Cardiac fibroblast (primary cell): ENCODE measurements at regions not wholly inside any gene's neighbourhood (a gene's known extent, or its start where the extent isn't known, plus 50 kb on each side); places are given as distances from the start of the nearest gene placed in this dataset.

Experiments used
- DNase-seq, 2 donors: peaks; one replicate each; pipeline versions ENCODE4 v3.0.0 to v3.0.0-alpha.2; 2010; ENCODE audit warnings: low read depth in 2 of 2
- H3K4me3 ChIP-seq, 2 donors: replicated peaks in 1 of 2; 1 replicate in 1 of 2; 2 replicates in 1 of 2; pipeline ENCODE4 v1.5.1; 2011; ENCODE audit warnings: low read depth in 2 of 2, low read length in 2 of 2, mild to moderate bottlenecking in 2 of 2, moderate library complexity in 1 of 2
- TF ChIP-seq, protein P1 (sequence below): IDR thresholded peaks from one replicate; pipeline ENCODE4 v1.5.1; 2011; ENCODE audit warnings: low read depth, mild to moderate bottlenecking, low read length, inconsistent platforms

DNA sequence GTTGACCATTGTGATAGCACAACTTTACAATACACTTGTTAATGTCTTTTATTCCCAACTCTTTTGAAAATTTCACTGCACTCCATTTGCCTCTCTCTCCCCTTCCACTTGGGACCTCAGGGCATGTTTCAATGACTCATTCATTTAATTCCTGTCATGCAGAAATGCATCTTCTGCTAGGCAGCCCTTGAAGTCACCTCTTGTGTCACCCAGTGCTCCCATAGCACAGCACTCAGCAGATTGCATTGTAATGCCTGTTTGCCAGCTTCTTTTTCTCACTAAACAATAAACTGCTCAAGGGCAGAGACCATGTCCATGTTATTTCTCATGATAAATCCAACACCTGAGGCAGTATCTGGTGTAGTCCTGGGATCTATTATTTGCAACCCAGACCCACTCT lies 85.9 kb upstream of the ACSL3 start:
- DNase-seq, result no peak
- H3K4me3 ChIP-seq, result no peak overlapping the region
- TF ChIP-seq, protein P1, sequence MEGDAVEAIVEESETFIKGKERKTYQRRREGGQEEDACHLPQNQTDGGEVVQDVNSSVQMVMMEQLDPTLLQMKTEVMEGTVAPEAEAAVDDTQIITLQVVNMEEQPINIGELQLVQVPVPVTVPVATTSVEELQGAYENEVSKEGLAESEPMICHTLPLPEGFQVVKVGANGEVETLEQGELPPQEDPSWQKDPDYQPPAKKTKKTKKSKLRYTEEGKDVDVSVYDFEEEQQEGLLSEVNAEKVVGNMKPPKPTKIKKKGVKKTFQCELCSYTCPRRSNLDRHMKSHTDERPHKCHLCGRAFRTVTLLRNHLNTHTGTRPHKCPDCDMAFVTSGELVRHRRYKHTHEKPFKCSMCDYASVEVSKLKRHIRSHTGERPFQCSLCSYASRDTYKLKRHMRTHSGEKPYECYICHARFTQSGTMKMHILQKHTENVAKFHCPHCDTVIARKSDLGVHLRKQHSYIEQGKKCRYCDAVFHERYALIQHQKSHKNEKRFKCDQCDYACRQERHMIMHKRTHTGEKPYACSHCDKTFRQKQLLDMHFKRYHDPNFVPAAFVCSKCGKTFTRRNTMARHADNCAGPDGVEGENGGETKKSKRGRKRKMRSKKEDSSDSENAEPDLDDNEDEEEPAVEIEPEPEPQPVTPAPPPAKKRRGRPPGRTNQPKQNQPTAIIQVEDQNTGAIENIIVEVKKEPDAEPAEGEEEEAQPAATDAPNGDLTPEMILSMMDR, result no peak

DNA sequence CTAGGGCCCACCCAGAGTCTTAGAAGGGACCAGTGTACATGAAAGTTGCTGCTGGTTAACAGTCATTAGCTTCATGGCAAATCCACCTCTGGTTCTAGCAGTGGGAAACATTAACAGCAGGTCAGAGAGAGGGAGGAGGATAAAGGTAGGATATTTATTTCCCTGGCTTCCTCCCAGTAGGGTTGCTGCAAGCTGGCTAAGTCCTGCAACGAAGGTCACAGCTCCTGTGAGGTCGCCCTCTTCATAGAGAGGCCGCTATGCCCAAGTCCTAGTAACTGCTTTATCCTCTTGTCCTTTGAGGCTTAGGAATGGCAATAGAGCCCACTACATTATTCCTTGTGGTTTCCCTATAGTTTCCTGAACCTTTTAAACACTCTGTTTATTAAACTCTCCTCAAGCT lies 84.0 kb upstream of the ACSL3 start:
- no peak for DNase-seq
- no peak overlapping the region for H3K4me3 ChIP-seq
- TF ChIP-seq, protein P1, result no peak

DNA sequence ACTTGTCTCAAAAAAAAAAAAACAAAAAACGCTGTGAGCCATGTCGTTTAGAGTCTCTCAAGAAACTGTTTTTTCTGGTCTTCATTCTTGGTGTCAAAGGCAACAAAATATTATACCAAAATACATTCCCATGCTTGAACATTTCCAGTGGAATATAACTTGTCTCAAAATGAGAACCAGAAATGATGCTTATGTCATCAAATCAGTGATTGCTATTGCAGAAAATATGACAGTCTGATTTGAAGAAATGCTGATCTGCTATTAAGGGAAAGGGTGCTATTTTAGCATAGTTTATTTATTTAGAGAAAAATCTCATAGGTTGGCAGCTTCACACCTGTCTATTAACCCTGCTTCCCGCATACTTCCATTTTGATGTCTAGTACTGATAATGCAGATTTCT lies 82.4 kb upstream of the ACSL3 start:
- no peak overlapping the region for H3K4me3 ChIP-seq
- TF ChIP-seq, protein P1, result no peak
- no peak for DNase-seq

DNA sequence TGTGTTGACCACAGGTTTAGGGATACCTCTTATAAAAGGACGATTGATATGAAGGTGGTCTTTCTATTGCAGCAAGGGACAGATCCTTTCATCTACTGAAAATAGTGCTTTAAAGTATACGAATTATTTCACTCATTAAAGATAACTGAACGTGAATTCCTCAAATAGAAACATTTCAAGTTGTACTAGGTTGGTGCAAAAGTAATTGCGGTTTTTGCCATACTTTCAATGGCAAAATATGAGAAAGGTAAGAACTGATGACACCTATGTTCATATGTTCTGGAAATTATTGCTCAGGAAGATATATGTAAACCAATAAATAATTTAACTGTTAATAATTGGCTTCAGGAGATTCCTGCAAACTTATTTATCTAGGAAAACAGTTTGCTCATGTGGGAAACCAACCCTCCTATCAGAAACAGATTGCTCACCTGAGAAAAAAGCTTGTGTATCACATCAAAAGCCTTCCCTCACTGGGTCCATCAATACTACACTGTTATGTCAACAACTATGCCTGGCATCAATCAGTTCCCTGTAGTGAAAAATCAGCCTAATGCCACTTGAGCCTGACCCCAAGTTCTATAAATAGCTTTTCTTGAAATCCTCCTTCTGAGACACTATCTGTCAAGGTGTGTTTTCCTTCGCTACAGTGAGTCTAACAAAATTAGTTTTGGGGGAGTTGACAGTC lies 81.5 kb upstream of the ACSL3 start:
- no peak overlapping the region for H3K4me3 ChIP-seq
- no peak for DNase-seq
- TF ChIP-seq, protein P1, result no peak

DNA sequence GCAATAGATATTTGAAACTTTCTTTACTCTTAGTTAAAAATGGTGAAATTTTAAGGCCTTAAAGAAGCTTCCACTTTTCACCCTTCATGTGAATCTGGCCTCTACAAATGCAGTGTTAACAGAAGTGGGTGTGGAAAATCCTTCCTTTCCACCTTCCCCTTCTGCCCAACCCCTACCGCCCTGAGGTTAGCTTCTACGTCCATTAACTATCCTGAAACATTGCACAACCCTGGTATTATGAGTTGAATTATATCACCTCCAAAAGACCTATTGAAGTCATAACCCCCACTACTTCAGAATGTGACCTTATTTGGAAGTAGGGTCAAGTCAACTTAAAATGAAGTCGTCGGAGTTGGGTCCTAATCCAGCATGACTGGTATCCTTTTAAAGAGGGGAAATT lies 80.8 kb upstream of the ACSL3 start:
- DNase-seq, result no peak
- H3K4me3 ChIP-seq, result no peak overlapping the region
- TF ChIP-seq, protein P1, result no peak

DNA sequence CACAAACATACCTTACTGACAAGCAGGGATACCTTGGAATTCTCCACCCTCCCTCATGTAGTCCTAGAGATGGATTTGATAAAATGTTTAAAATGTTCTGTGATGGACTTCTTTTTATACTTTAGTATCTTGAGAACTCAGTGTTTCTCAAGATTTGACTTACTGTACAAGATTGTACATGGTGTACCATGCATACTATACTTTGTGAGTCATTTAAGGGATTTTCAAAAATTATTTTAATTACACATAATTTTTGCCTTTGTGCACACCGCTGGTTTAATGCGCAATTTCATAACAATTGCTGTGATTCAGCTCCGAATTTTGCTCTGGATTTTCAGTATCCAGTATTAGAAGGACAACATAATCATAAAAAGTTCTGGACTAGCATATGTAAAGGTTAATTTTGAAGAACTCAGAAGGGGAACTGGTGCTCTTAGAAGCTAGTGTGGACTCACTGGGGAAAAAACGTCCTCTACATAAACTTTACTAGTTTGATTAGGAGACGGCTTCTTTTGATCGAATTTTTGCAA lies 78.6 kb upstream of the ACSL3 start:
- peak in 1 of 2 donors; percentile 37 for DNase-seq
- TF ChIP-seq, protein P1, result no peak
- H3K4me3 ChIP-seq, result no peak overlapping the region

DNA sequence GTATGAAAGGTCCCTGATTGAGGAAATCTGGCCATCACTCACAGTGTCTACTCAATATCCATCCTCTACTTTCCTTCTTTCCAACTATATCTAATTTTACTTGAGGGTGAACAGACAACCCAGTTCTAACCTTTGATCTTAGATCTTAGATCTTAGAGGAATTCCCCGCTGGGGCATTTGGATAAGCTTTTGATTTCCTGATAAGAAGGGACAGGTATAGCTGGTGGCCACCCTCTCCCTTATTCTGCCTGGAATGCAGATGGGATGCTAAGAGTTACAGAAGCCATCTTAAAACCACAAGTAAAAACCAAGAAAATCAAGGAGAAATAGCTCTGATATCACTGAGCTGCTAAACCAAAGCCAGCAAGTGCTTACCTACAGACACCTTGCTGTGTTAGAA lies 77.2 kb upstream of the ACSL3 start:
- no peak for DNase-seq
- TF ChIP-seq, protein P1, result no peak
- no peak overlapping the region for H3K4me3 ChIP-seq
